IMR-90 (cell line): ENCODE measurements at regions not wholly inside any gene's neighbourhood (a gene's known extent, or its start where the extent isn't known, plus 50 kb on each side); places are given as distances from the start of the nearest gene placed in this dataset.

Source experiments
- BHLHE40 ChIP-seq: fragments of 150-350 bp; IDR thresholded peaks from 2 replicates; pipeline ENCODE4 v1.6.1; 2016; ENCODE audit warnings: mild to moderate bottlenecking, low read depth, low read length
- CEBPB ChIP-seq: IDR thresholded peaks from 2 replicates; pipeline ENCODE4 v1.6.1; 2012; ENCODE audit warnings: low read depth, low read length, improper control_type of control experiment
- CHD1 ChIP-seq: IDR thresholded peaks from 2 replicates; pipeline ENCODE4 v1.6.1; 2012; ENCODE audit warnings: low read depth, low read length, improper control_type of control experiment
- CTCF ChIP-seq: conservative IDR thresholded peaks from 2 replicates; pipeline ENCODE4 v1.5.1; 2012; ENCODE audit warnings: mild to moderate bottlenecking, low read depth, low read length, improper control_type of control experiment
- MAFK ChIP-seq: IDR thresholded peaks from 2 replicates; pipeline ENCODE4 v1.6.1; 2012; ENCODE audit warnings: low read depth, low read length, improper control_type of control experiment
- MXI1 ChIP-seq: IDR thresholded peaks from 2 replicates; pipeline ENCODE4 v1.6.1; 2012; ENCODE audit warnings: low read depth, mild to moderate bottlenecking, low read length, moderate library complexity, borderline replicate concordance
- POLR2A ChIP-seq: IDR thresholded peaks from 2 replicates; pipeline ENCODE4 v1.6.1; 2012; ENCODE audit warnings: mild to moderate bottlenecking, low read depth, low read length
- RAD21 ChIP-seq: IDR thresholded peaks from 2 replicates; pipeline ENCODE4 v1.6.1; 2012; ENCODE audit warnings: low read length, improper control_type of control experiment
- RCOR1 ChIP-seq: IDR thresholded peaks from 2 replicates; pipeline ENCODE4 v1.6.1; 2012; ENCODE audit warnings: mild to moderate bottlenecking, low read length, improper control_type of control experiment; ENCODE audit not compliant: insufficient replicate concordance
- SMC3 ChIP-seq: fragments of 150-350 bp; IDR thresholded peaks from 2 replicates; pipeline ENCODE4 v1.6.1; 2016; ENCODE audit warnings: low read depth, mild to moderate bottlenecking, antibody characterized with exemption, low read length, moderate library complexity

GRCh38 chr10:30557884-30558283, 71.7 kb downstream of the LYZL2 start:
- TF ChIP-seq MAFK, result no peak
- no peak for TF ChIP-seq CTCF
- TF ChIP-seq POLR2A, result no peak
- no peak for TF ChIP-seq RCOR1
- TF ChIP-seq BHLHE40, result no peak
- TF ChIP-seq RAD21, result no peak
- TF ChIP-seq MXI1, result no peak
- TF ChIP-seq SMC3, result no peak
- no peak for TF ChIP-seq CHD1
- no peak for TF ChIP-seq CEBPB
